ENCODE measurements at regions not wholly inside any gene's neighbourhood (a gene's known extent, or its start where the extent isn't known, plus 50 kb on each side); places are given as distances from the start of the nearest gene placed in this dataset.
"Not testable (repeated sequence)": the region's sequence is repeated elsewhere in the genome, so short reads cannot be mapped to it uniquely, and the experiment has no call there.

GRCh38 chr18:34330907-34331306 lies 106.2 kb upstream of the NOL4 start:
- TF ChIP-seq NFIC (IDR thresholded peaks at IDR 0.05; ENCODE audit: low read depth, low read length); CTCF (IDR thresholded peaks at IDR 0.05 in 2 of 3, conservative IDR thresholded peaks at IDR 0.05 in 1 of 3; ENCODE audit: control insufficient read depth in 2 of 3, extremely low read depth in 1 of 3, insufficient read depth in 1 of 3, low read depth in 3 of 3, low read length in 3 of 3); FOS (IDR thresholded peaks at IDR 0.05; ENCODE audit: borderline replicate concordance, extremely low read depth, insufficient read length); ATF7 (IDR thresholded peaks at IDR 0.05; ENCODE audit: low read depth); MXI1 (IDR thresholded peaks at IDR 0.05; ENCODE audit: low read depth, low read length); EP300 (IDR thresholded peaks at IDR 0.05; ENCODE audit: borderline replicate concordance in 1 of 2, control insufficient read depth in 1 of 2, low read depth in 2 of 2, low read length in 2 of 2); BHLHE40 (IDR thresholded peaks at IDR 0.05; ENCODE audit: borderline replicate concordance in 1 of 2, low read depth in 2 of 2, low read length in 1 of 2); SIN3A (IDR thresholded peaks at IDR 0.05; ENCODE audit: low read depth, low read length): not testable (repeated sequence)

Data from GM12878 (cell line).